ENCODE measurements at regions not wholly inside any gene's neighbourhood (a gene's known extent, or its start where the extent isn't known, plus 50 kb on each side); places are given as distances from the start of the nearest gene placed in this dataset.

GRCh38 chr1:9421533-9421873 lies 117.8 kb upstream of the SLC25A33 start:
- DNase-seq (ENCODE audit: low read depth, low spot score): no peak
- ChIA-PET CTCF (no interaction called here), POLR2A (interaction anchor here (0.6 kb wide), 1 partner anchor 21 kb away, joined by 3 read pairs; no protein-coding TSS in a partner anchor)
- no peak for ATAC-seq
- no peak overlapping the region for H3K4me3 ChIP-seq (ENCODE audit: low read depth in 2 of 2, low read length in 2 of 2)
- H3K36me3 ChIP-seq (ENCODE audit: control insufficient read depth, insufficient read depth, low read length): no peaks in the 10 kb centered on the region
- peaks cover 3% of the 10 kb centered on the region for H3K4me1 ChIP-seq (ENCODE audit: control insufficient read depth, insufficient read depth, low read length)
- H3K9me3 ChIP-seq (ENCODE audit: control insufficient read depth, insufficient read depth, low read depth, low read length): no peaks in the 10 kb centered on the region
- no peak for TF ChIP-seq POLR2AphosphoS5 (IDR thresholded peaks at IDR 0.05; ENCODE audit: low read depth, low read length)
- TF ChIP-seq REST (IDR thresholded peaks at IDR 0.05; ENCODE audit: insufficient read depth in 1 of 2, low read depth in 2 of 2, low read length in 1 of 2): no peak
- no peak for TF ChIP-seq CTCF (IDR thresholded peaks at IDR 0.05)
- intact Hi-C loops (cut with micrococcal nuclease; ENCODE audit: unreplicated experiment): no loop called here
- in situ Hi-C loops (cut with HindIII; ENCODE audit: low pct_unique_long_range_greater_than_20kb, low sequenced_read_pairs): no loop called here
- H3K27me3 ChIP-seq (ENCODE audit: control insufficient read depth, insufficient read depth, low read length): no peaks in the 10 kb centered on the region
- BruUV-seq (replicated peaks): no TSS peak
- H3K27ac ChIP-seq (ENCODE audit: low read length): no peak overlapping the region; the same call in 1 of the 2 replicates

- intact Hi-C loops (cut with micrococcal nuclease; ENCODE audit: unreplicated experiment): no loop called here
- CTCF ChIA-PET: interaction anchor here (0.6 kb wide), 1 partner anchor 70 kb away, joined by 3 read pairs; no protein-coding TSS in a partner anchor
- ATAC-seq: no peak
Measured at GRCh38 chr1:9422321-9422720, 116.9 kb upstream of the SLC25A33 start.

More at GRCh38 chr1:9422321-9422720, 116.9 kb upstream of the SLC25A33 start:
- in situ Hi-C loops (cut with HindIII; ENCODE audit: low pct_unique_long_range_greater_than_20kb, low sequenced_read_pairs): no loop called here
- Histone ChIP-seq H3K36me3 (ENCODE audit: control insufficient read depth, insufficient read depth, low read length) (no peaks in the 10 kb centered on the region), H3K27me3 (ENCODE audit: control insufficient read depth, insufficient read depth, low read length) (no peaks in the 10 kb centered on the region), H3K27ac (ENCODE audit: low read length) (peak overlapping the region; percentile 46; the same call in 1 of the 2 replicates), H3K4me3 (ENCODE audit: low read depth in 2 of 2, low read length in 2 of 2) (no peak overlapping the region), H3K9me3 (ENCODE audit: control insufficient read depth, insufficient read depth, low read depth, low read length) (no peaks in the 10 kb centered on the region), H3K4me1 (ENCODE audit: control insufficient read depth, insufficient read depth, low read length) (peaks cover 3% of the 10 kb centered on the region)
- no peak for DNase-seq (ENCODE audit: low read depth, low spot score)
- TF ChIP-seq SIN3A (IDR thresholded peaks at IDR 0.05; ENCODE audit: borderline replicate concordance, insufficient read depth, low read depth, low read length) (no peak), CTCF (IDR thresholded peaks at IDR 0.05) (no peak), POLR2AphosphoS5 (IDR thresholded peaks at IDR 0.05; ENCODE audit: low read depth, low read length) (no peak), TCF7L2 (IDR thresholded peaks at IDR 0.05; ENCODE audit: low read depth, low read length) (no peak), REST (IDR thresholded peaks at IDR 0.05; ENCODE audit: insufficient read depth in 1 of 2, low read depth in 2 of 2, low read length in 1 of 2) (no peak)
- no TSS peak for BruUV-seq (replicated peaks)
- POLR2A ChIA-PET: interaction anchor here (0.6 kb wide), 1 partner anchor 130 kb away, joined by 4 read pairs; no protein-coding TSS in a partner anchor
